Stimulated activated CD8-positive, alpha-beta memory T cell treated with anti-CD3 and anti-CD28 coated beads, Interleukin-15, amount 100 ng/mL, for 1 hour (primary cell): ENCODE measurements at regions not wholly inside any gene's neighbourhood (a gene's known extent, or its start where the extent isn't known, plus 50 kb on each side); places are given as distances from the start of the nearest gene placed in this dataset.

Experiments
- DNase-seq: peaks from one replicate; pipeline ENCODE4 v3.0.0-alpha.2; 2020; ENCODE audit warnings: low read depth

DNA sequence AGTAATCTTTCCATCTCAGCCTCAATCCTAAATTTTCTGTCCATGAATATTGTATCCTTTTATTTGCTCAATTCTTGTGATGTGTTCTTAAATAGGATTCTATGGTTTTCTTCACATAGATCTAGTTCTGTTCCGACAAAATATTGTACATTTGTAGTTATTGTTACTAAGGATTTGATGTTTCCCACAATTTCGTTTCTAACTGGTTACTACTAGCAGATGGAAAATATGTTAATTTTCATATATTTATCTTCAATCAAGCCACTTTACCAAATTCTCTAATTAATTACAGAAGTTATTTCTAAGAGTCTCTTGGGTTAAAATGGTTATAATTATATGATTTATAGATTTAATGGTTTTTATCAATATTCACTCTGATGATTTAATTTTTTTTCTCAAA is 60.3 kb downstream of the SEC61B start:
- DNase-seq, result no peak

DNA sequence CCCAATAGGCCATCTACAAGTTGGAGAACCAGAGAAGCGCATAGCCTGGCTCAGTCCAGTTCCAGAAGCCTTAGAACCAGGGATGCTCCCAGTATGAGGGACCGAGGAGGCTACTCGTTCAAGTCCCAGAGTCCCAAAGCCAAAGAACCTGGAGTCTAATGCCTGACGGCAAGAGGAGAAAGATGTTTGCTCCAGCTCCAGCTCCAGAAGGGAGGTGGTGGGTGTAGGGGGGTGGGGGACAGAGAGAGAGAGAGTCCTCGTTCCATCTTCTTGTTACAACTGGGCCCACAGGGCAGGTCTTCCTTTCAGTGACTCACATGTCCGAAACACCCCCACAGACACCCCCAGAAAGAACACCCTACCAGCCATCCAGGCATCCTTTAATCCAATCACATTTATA is 63.9 kb downstream of the SEC61B start:
- DNase-seq, result no peak

DNA sequence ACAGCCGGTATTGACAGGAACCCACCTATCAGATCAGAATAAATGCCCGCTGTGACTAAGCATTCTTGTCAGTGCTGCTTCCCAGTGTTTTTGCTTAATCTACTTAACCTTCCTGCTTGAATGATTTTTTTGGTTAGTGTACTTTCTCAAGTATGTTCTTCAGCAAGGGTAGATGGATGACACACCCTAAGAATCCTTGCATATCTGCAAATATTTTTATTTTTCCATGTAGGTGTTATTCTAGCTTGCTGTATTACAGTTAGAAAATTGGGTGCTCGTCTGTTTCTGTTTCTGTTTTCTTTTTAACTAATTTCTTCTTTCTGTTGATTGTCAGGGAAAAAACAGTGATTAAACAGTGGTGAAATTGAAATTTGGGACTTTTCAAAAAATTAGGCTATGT is 64.5 kb downstream of the SEC61B start:
- DNase-seq, result no peak

DNA sequence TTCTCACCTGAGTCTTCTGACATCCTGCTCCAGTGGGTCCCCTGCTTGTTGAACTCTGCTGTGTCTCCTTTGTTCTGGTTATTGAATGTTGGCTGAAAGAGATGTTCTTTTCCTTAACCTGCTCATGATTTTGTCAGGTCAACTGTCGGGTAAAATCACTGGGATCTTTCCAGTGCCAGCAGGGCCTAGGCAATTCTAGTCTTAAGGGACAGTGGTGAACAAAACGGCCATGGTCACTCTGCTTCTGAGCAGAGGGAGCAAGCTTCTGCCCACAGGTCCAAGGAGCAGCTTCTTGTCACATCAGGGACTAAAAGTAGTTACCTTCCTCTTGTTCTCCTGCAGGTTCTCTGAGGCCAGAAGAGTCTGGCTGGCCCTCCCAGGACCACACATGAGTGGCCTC is 65.6 kb downstream of the SEC61B start:
- DNase-seq, result no peak

DNA sequence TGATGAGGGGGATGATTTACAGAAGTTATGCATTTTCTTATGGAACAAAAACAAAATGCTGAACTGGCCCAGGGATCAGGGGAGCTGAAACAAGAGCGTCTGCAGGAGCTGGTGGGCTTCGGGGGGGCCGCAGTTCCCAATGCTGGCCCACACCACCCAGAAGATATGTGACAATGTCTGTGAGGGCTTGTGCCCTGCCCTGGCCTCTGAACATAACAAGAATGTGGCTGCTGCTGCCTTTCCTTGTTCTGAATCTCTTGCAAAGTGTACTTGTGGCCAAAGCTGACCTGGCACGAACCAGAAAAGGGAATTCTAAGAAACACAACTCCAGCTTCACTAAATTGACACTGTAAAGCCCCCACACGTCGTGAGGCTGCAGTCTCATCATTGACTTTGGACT is 66.7 kb downstream of the SEC61B start:
- DNase-seq, result no peak

DNA sequence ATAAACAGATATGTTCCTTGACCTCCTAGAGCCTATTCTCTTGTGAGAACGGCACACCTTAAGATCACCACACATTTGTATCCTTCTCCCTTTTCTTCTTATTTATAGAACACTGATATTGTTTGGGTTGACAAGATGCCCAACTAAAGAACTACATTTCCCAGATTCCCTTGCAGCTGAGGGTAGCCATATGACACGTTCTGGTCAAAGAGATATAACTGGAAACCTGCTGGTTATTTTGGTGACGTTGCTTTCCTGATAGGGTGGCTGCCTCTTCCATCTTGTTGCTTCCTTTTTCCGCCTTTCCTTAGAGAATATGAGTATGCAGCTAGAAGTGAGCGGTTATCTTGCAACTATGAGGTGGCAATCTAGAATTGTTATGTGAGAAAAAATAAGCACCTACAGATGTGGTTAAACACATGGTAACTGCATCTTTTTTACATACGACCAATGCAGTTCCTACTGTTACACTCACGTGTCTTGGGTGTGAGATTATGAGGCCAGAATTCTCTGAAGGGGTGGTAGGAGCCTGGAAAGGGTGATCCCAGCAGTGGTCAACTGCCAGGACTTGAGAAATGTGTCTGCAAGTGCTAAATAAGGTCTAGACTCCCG is 72.9 kb downstream of the SEC61B start:
- DNase-seq, result no peak

DNA sequence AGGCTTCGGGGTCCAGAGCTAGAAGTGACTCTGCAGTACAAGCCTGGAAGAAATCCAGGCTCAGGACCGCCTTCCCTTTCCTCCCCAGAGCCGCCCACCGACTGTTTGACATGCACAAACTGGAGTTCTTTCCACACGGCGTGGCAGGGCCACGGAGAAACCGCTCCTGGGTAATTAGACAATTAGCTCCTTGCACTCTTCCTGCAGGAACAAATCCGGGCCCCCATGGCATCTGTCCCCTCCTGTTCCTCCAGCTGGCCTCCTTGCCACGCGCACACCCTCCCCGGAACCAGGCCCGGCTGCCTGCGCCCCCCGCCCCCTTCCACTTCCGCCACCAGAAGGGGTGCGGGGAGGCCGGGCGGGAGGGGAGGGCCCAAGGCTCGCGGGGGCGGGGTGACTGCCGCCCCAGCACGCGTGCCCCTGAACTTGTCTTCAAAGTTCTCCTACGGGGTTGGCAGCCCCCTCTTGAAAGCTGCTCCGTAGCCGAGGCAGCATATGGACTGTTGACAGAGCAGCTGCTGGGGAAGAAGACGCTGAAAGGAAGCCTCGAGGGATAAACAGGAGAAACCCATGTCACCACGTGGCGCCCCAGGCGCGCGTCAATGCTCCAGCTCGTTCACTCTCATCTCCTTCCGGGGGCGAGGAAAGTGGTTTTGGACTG is 74.3 kb downstream of the SEC61B start:
- no peak for DNase-seq

DNA sequence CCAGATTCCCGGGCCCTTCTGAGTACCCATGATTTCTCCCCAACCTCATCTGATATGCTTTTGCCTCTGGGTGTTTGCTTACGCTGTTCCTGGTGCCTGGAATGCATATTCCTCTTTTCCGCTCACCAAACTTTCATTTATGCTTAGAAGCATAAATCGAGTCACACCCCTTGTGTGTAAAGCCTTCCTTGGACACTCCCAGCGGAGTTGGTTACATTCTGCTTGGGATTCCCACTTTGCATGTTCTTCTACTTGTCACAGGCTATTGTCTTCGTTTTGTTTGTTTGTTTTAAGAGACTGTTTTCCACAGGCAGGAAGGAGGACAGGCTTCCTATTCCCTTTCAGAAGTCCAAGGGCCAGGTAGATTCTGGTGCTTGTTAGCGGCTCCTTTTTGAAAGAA is 76.5 kb downstream of the SEC61B start:
- DNase-seq, result no peak

DNA sequence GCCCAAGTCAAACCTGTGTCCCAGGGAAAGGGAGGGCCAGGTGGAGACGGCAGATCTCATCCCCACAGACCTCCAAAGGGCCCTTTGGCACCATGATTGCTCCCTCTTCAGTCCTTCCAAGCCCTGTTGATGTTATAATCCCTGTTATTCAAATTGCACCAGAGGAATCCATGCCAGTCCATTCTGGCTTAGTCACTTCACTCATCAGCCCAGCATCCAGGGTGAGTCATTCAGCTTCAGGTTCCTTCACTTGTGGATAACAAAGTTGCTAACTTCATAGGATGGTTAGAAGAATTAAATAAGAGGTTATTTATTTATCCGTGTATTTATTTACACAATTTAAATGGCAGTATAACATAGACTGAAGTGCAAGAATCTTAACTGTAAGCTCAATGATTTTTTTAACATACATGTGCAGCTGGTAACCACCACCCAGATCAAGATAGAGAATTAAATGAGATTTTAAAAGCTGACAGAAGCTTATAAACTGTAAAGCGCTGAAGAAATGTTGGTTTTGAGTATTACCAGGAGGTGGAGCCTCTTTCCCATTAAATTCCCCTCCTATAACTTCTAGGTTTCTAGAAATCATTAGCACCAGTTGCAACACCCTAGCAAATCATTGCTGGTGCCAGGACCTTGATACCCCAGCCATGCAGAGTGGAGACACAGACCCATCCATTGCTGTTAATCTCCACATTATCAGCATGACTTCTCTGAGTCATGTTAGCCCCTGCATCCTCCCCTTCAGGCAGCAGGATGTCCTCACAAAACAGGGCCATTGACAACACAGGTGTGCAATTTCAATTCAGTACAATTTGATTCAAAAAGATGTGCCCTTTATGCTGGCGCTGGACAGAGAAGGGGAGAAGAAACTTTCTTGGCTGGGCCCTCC is 77.4 kb downstream of the SEC61B start:
- no peak for DNase-seq

DNA sequence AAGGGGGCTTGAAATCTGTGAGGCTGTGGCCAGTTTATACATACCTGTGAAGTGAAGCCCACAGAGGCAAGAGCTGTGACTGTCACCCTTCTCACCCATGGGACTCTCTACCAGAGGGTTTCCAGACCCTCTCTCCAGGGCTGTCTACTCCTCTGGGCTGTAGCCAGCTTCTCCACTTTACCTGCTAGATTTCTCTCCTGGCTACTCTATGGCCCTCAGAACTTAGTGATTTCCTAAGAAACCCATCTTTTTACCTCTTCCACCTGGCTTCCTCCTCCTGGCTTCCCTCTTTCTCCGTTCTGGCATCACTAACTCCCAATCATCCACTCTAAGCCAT is 78.0 kb downstream of the SEC61B start:
- no peak for DNase-seq

DNA sequence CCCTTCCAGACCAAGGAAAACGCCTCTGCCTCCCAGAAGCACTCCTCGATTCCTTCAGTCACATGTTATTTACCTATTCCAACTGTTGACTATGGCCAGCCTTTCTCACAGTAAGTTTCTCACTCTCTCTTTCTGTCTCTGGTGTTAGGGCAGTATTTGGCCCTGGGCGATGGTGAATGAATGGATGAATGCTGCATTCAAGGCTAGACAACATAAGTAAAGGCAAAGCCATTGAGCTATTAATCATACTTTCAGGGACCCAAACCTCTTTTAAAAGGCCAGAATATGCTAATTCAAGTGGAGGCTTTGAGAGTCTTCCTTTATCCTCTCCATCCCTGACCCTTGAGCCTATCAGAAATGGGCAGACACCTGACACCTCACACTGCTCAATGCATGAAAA is 78.5 kb downstream of the SEC61B start:
- DNase-seq, result no peak

DNA sequence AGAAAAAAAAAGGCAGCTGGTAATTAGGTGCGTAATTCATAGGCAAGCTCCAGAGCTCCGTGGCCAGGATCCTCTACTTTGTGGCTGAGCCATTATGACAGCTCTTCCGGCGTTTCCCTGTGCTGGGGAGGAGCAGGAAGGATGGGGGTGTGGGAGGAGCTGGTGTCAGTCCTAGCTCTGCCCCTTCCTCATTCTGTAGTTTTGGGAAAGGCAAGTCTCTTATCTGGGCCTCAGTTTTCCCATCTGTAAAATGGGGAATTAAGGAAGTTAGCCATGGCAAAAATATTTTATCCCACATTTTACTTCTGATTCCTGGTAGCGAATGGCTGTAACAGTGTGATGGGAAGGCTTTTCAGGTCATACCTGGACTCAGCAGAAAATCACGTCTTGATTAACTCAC is 81.1 kb downstream of the SEC61B start:
- DNase-seq, result no peak

DNA sequence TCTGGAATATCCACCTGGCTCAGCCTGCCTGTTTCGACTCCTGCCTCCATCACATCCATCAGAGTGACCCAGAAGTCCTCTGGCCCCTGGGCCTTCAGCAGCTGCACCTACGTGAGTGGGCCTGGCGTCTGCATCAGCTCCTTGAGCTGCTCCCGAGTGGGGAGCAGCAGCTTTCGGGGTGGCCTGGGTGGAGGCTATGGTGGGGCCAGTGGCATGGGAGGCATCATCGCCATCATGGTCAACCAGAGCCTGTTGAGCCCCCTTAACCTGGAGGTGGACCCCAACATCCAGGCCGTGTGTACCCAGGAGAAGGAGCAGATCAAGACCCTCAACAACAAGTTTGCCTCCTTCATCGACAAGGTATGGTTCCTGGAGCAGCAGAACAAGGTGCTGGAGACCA is 83.0 kb downstream of the SEC61B start:
- no peak for DNase-seq

DNA sequence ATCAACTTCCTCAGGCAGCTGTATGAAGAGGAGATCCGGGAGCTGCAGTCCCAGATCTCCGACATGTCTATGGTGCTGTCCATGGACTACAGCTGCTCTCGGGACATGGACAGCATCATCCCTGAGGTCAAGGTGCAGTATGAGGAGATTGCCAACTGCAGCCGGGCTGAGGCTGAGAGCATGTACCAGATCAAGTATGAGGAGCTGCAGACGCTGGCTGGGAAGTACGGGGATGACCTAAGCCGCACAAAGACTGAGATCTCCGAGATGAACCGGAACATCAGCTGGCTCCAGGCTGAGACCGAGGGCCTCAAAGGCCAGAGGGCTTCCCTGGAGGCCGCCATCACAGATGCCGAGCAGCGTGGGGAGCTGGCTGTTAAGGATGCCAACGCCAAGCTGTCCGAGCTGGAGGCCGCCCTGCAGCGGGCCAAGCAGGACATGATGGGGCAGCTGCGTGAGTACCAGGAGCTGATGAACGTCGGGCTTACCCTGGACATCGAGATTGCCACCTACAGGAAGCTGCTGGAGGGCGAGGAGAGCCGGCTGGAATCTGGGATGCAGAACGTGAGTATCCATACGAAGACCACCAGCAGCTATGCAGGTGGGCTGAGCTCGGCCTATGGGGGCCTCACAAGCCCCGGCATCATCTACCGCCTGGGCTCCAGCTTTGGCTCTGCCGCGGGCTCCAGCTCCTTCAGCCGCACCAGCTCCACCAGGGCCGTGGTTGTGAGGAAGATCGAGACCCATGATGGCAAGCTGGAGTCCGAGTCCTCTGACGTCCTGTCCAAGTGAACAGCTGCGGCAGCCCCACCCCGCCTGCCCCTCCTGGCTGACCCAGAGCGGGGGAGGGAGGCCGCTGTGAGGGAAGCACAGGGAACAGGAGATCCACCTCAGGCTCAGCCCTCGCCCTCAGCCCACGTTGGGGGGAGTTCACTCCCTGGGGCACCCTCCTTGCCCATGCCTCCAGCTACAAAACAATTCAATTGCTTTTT is 84.0 kb downstream of the SEC61B start:
- DNase-seq, result no peak

DNA sequence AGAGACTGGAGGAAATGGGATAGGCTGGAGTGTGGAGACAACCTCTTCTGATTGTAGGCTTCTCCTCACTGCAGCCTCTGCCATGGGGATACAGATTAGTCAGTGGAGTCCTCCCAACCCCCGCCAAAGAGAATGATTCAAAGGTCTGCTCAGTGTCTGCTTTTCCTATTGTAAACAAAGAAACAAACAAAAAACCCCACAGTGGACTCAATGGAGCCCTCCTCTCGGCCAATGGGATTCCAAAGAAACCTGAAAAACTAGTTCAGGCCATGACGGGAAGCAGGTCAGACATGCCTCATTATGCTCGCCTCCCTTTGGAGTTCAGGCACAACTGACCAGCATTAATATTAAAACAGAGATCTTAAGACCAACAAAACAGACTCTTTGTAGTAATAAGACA is 85.8 kb downstream of the SEC61B start:
- DNase-seq, result no peak

DNA sequence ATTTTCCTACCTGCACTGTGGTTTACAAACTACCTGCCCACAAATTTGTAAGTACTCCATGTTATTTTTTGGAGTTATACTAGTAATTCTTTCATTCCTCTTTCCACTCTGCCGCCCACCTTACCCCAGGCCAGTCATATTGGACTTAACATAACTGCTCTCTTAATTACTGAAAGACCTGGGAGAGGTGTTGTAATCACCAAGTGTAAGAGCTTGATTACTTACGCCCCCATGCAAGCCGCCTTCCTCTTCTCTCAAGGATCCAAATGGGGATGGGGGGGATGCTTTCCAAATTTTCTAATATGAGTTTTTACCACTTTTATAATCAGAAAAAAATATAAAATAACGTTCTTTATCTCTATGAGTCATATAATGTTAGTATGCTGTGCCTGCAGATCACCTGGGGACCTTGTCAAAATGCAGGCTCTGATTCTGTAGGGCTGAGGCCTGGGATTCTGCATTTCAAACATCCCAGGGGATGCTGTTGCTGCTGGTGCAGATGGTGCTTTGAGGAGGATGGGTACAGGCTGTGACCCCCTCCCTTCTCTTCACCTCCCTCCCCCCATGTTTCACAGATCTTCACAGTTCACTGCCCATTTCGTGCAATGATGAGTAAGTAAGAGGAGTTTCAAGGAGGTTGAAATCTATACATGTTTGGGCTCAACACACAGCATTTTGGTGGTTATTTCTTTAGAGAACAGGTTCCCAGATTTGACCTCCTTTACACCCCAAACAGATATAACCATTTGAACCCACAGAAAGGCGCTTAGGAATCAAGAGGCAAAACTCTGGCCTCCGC is 87.3 kb downstream of the SEC61B start:
- DNase-seq, result no peak

DNA sequence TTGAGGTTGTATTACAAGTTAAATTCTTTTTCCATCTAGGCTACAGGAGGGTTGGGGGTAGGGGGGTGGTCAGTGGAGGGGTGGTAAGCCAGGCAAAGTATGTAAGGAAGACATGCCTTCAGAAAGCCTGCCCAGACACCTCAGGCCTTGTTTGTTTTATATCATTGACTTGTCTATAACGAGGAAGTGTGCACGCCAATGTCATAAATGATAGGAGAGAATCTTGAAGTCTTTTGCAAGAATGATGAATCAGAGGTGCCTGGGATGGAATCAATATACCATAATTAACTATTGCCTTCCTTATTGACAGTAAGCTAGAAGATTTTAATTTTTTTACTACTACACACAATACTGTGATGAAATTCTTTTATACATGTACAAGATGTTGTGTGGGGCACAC is 90.7 kb downstream of the SEC61B start:
- DNase-seq, result no peak

DNA sequence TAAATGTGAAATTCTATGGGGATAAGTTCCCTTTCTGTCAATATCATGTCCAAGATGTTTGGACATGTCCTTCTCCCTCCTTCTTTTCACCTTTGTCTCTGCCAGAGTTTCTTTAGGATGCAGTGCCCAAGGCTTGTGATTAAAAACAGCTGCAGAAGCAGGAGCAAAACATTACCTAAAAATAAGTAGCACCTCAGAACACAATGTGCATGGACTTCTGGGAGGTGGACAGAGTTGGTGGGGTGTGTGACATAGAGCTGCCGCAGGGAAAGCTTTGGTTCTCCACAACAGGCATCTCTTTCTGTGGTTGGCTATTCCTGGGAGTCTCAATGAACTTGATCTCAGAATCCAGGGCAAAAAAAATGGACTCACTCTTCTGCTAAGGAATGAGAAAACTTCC is 97.0 kb downstream of the SEC61B start:
- no peak for DNase-seq

DNA sequence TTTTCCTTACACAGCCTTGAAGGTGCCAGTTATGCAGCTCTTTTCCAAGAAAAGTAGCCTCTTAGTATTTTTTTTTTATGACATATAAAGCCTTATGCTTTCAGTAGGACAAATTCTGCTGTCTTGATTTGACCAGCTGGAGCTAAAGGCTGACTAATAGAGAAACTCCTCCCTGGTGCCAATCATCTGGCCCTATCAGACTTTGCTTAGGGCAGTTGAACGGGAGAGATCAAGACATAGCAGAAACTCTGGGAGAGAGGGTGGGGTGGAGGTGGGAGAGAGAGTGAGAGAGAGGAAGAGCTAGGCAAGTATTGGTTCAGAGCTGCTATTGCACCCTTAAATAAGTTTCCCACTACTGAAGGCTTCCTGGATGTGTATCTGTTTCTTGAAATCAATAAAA is 100.2 kb downstream of the SEC61B start:
- no peak for DNase-seq

DNA sequence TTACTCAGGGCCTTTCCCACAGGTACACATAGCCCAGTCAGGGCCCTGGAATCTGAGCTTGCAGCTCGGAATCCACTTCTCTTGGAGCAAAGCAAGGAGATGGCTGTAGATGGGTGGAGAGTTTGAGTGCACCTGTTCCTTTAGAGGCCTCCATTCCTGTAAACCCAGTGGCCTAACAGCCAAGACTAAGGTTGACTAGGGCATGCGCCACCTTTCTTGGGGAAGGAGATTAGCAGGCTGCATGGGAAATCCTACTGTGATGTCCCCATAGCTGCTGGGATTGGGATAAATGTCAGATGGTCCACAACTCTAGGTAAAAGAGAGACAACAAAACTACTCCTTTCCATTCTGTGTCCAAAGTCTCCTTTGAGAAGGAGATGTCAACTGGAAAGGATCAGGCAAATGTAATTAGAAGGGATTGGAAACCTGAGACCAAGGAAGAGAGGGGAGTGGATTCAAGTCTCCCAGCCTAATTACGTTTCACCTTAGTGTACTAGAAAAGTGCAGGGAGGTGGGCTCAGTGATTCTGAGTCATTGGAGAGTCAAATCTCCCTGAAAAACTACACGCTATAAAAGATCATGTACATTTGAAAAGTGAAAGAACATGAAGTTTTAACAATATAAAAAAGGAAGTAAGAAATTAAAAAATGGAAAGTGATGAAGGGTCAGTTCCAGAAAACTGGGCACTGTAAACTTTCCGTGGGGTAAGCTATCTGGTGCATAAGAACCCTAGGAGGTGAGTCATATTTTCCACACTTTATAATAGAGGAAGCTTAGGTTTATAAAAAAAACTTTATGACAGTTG is 104.2 kb downstream of the SEC61B start:
- no peak for DNase-seq

DNA sequence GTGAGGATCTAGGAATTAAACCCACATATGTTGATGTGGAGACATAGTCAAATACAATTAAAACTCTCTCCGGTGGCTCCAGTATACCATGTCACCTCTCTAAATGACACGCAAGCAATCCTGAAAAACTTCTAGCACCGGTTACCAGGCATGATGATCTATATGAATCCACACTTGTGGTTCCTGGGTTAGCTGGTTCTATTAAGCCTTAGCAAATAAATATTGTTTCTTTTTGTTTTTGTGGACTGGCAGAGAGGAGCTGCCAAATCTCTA is 104.8 kb downstream of the SEC61B start:
- DNase-seq, result no peak
